ENCODE measurements at regions not wholly inside any gene's neighbourhood (a gene's known extent, or its start where the extent isn't known, plus 50 kb on each side); places are given as distances from the start of the nearest gene placed in this dataset.

GRCh38 chr11:70877151-70877550, 375.2 kb downstream of the SHANK2 start:
- DNase-seq (ENCODE audit: low read depth in 2 of 3, low spot score in 2 of 3) = no peak

- no peak for DNase-seq (ENCODE audit: low read depth in 2 of 3, low spot score in 2 of 3)
Measured at GRCh38 chr11:70878366-70878765, 374.0 kb downstream of the SHANK2 start.

- DNase-seq (ENCODE audit: low read depth in 2 of 3, low spot score in 2 of 3) = no peak
Measured at GRCh38 chr11:70879601-70880285, 372.6 kb downstream of the SHANK2 start.

- DNase-seq (ENCODE audit: low read depth in 2 of 3, low spot score in 2 of 3) = no peak
Measured at GRCh38 chr11:70880416-70880815, 372.0 kb downstream of the SHANK2 start.

DNA sequence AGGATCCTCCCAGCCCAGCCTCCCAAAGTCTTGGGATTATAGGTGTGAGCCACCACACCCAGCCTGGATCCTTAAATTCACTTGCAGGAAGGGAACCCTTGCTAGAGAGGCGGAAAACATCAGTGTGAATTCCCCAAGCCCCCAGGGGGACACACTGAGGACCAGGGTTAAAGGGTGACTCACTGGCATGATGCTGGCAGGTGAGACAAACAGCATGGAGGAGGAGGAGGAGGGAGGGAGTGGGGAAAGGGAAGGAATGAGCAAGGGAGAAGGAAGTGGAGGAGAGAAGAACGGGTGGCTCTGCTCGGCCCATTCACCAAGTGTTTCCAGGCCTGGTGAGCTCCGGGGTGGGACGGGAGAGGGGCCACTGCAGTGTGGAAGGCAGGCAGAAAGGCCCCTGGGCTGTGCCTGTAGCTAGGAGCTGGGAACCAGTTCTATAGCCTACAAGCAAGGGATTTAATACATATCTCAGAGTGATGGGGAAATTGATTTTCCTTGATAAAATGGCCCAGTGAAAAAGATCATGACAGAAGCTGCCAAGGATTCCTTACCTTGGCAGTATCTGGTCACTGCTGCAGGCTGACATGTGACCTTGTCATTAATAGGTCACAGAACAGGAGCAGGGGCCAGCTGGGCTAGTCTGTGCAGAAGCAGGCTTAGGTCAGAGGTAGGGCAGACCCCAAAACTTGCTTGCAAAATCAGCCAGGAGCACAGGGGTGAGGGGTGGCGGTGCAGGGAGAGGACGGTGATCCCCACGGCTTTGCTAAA, 370.2 kb downstream of the SHANK2 start:
- no peak for DNase-seq (ENCODE audit: low read depth in 2 of 3, low spot score in 2 of 3)

DNA sequence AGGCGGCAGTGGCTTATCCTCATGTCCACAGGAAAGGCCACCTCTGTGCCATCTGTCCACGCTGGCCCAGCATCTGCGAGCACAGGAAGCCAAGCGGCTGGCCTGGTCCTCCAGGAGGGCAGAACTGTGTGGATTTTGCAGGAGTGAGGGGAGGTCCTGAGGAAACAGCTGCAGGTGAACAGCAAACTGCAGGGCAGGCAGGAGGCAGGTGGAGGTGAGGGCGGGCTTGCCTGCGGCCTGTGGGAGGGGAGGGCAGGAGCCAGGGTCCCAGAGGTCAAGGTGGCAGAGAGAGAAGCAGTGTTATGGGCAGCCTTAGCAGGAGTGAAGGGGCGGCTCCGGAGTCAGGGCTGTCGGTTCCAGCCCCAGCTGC, 369.7 kb downstream of the SHANK2 start:
- DNase-seq (ENCODE audit: low read depth in 2 of 3, low spot score in 2 of 3) = no peak

DNA sequence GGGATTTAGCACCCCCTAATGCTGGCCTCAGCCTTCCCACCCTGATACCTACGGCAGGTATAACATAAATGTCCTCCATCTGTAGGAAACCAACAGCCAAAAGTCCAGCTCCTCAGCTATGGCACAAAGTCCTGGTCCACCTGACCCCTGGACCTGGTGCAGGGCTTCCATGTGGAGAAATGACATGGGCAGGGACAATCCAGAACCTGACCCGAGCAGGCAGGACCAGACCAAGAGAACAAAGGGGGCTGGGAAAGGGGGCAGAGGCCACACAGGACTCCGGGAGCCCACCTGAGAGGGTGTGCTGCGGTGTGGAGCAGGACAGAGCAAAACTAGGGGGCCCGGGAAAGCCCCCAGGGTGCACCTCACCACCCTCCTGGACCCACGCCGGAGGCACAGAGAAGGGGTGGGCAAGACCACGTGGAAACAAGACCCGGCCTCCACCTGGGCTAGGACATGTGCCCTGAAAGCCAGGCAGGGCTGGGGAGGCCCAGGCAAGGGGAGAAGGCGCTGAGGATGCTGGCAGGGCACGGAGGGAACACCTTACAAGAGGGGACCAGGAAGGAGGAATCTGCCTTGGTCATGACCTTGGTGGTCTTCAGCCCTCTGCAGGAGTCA, 368.9 kb downstream of the SHANK2 start:
- no peak for DNase-seq (ENCODE audit: low read depth in 2 of 3, low spot score in 2 of 3)

DNA sequence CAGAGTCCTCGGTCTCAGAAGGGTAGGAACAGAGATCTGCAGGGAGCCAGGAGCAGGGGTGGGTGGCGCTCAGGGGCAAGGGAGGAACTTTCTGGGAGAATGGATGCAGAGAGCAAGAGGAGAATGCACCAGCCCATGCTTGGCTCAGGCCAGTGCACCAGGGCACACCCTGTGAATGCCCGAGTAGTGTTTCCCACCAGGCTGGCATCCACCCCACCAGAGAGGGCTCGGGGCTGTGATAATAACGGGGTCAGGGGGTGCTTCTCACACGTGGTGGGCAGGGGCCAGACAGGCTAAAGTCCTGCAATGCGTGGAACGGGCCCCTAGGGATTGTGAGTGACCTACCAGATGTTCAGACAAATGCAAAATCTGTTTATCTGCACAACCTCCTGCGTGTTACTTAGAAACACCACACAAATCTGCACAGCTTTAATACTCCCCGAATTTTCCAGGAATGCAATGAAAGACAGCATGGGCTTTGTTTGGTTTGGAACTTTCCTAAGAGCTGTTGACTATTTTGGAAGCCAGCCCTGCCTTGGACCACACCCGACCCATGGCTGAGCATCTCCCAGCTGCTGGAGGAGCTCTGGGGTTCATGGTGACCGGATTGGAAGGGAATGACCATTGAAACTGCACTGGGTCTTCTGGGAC, 368.3 kb downstream of the SHANK2 start:
- DNase-seq (ENCODE audit: low read depth in 2 of 3, low spot score in 2 of 3) = no peak

DNA sequence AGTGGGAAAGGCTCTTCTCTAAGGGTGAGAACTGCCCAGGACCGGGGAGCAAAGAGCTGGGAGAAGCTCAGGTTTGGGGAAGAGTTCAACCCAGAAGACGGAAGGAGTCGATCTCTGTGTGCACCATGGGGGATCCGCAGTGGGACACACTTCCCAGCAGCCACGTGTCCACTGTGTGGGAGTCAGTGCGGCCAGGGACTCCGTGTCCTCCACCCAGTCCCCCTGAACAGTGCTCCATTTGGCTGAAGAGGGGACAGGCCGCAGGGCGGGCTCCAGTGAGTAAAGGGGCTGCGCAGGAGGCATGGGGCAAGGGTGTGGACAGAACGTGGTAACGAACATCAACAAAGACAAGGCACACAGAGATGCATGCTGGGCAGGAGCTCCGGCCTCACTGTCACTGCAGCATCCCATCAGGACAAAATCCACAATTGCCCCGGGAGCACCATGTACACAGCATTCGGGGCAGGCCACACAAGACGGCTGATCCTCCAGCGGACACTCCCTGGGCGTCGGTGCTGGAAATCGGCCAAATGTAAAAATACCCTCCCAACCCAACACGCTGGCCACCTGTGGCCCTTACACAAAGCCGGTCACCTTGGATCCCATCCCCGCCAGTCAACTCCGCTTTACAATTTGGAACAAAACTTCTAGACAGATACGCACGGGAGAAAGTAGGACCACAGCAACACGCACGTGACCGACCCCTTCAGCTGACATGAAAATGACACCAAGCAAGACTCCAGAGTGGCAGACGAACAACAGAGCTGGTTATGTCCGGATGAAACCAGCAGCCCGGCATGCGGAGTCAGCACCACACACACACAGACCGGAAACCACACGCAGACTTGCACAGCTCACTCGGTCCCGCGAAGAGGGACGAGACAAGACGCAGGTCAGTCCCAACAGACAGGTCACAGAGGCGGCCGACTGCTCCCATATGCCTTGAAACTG, 366.8 kb downstream of the SHANK2 start:
- DNase-seq (ENCODE audit: low read depth in 2 of 3, low spot score in 2 of 3) = no peak

DNA sequence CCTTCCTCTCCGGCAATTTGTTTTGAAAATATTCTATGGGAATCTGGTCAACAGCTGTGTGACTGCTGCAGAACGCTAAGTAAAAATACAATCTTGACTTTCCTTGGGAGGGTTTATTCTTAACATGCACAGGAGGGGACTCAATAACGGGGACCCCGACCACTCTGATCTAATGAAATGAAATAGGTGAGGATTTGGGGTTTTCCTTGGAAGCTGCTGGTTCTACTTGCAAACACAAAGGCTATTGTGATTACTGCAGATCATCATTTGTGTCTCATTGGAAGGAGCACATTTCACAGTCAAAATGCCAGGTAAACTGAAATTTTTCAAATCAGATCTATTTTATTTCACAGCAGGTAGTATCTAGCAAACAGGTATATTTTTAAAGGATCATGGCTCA, 366.1 kb downstream of the SHANK2 start:
- no peak for DNase-seq (ENCODE audit: low read depth in 2 of 3, low spot score in 2 of 3)

DNA sequence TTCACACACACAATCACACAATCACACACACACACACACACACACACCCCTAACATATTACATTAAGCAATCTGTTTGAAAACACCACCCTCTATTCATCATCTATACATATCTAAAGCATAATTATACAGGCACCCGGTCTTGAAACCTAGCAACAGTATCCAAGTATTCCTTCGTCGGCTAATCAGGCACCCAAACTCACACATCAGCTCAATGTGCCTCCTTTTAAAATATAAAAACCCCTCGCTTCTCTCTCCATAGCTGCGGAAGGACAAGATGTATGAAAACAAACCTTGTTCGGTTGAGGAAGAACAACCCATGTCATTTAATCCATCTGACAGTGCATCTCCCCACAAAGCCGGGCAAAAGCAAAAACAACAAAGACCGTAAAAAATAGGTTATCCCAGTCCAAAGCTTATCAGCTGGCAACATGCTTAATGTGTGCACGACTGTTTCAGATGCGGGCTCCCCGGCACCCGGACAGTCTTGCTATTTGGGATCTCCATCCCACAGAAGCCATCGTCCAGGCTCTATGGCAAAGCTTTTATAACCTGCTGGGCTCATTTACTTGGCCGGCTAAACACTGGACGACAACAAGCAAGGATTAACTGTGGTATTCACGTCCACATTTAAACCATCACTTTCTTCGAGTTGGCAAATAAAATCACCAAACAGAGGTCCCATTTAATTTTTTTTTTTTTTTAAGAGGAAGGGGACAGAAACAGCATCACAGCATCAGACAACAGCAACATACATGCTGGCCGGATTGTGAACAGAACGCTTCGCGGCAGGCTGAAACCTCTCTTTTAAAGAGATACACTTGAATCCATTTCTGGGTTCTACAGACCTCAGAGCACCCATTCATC, 365.5 kb downstream of the SHANK2 start:
- DNase-seq (ENCODE audit: low read depth in 2 of 3, low spot score in 2 of 3) = no peak

- no peak for DNase-seq (ENCODE audit: low read depth in 2 of 3, low spot score in 2 of 3)
Measured at GRCh38 chr11:70887542-70887827, 364.9 kb downstream of the SHANK2 start.

DNA sequence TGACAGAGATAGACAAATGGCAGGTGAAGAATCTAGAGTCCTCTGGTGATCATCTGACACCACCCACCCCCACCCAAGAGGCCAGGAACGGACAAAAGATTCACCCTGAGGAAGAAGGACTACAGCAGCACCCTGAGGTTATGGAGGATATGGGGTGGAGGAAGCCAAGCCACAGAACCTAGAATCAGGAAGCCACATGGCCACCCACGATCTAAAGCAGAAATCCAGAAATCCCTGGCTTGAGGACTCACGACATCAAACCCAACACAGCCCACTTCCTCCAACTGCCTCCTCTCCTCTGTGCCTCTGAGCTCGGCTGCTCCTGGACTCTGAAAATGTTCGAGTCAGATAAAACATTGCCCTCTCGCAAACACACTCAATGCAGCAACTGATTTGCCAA, 364.3 kb downstream of the SHANK2 start:
- peak in 1 of 3 donors; percentile 29 for DNase-seq (ENCODE audit: low read depth in 2 of 3, low spot score in 2 of 3)

- DNase-seq (ENCODE audit: low read depth in 2 of 3, low spot score in 2 of 3) = no peak
Measured at GRCh38 chr11:70889411-70889810, 363.0 kb downstream of the SHANK2 start.

- DNase-seq (ENCODE audit: low read depth in 2 of 3, low spot score in 2 of 3) = no peak
Measured at GRCh38 chr11:70891844-70892380, 360.5 kb downstream of the SHANK2 start.

DNA sequence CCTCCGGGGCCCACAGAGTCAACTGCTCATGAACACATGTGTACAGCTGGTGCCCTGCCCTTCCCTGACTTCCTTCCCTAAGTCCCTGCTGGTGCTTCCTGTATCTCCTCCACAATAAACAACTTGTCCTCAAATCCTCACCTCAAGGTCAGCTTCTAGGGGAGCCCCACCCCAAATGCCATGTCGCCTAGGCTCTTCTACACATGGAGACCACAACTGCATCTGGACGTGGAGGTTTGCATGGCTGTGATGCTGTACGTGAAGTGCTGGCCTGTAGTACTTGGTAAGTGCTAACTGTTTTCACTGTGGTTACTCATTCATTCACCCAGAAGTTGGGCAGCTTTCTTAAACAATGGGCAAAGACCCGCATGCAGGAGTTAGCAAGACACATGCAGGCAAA, 359.5 kb downstream of the SHANK2 start:
- no peak for DNase-seq (ENCODE audit: low read depth in 2 of 3, low spot score in 2 of 3)

DNA sequence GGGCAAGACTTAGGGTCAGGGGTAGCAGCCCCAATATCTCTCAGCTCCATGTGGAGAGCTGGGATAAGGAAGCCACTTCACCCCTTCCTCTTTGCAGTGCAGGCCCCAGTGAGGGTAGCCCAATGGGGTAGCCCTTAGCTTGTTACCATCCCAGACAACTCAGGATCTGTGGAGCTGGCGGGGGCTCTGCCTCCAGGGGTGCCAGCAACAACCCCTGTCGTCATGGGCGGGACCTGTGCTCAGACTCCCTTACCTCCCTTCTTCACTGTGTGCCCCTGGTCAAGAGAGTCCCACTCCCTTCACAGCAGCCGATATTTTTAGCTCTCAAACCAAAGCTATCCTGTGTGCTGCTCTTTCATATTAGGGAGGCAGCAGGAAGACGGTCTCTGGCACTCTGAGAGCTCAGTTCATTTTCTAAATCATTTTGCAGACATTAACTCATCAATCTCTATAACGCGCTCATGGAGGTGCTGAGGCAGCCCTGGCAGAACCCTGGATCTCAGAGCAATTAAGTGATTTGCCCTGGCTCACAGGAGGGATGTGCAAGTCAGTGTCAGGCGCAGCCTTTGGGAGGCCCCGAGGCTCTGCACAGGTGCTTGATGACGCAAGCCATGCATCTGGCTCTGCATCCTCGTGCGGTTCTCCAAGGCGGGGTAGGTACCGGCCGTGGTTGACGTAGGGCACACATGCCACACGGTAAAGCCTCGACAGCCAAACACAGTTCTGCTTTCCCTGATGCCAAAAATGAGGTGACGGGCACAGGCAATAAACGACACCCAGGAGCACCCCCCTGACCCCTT, 357.6 kb downstream of the SHANK2 start:
- no peak for DNase-seq (ENCODE audit: low read depth in 2 of 3, low spot score in 2 of 3)

DNA sequence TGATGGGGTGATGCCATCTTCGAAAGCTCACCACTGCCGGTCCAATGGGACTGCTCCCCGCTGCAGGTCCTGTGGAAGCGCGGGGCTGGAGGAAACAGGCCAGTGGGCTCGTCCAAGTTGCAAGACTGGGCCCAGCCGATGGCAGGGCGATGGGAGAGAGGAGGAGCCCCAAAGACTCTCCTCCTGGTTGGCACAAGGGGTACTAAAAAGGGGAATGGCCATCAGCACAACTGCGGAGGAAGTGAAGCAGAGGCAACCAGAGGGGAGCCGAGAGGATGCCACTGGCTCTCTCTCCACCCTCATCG, 357.1 kb downstream of the SHANK2 start:
- no peak for DNase-seq (ENCODE audit: low read depth in 2 of 3, low spot score in 2 of 3)

DNA sequence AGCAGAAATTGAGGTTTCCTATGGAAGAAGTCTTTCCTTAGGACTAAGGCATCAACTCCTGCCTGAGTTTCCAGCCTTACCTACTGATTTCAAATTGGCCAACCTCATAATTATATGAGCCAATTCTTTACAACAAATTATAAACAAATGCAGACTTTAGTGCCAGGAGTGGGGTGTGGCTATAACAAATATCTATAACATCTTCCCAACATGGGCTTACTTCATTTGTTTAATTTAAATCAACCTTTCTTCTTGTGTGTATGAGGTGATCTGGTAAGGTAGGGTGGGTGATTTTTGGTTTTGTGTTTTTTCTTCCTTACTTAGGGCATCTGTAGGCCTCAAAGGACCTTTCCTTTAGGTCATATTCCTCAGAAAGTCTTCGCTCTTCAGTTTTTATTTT, 354.9 kb downstream of the SHANK2 start:
- DNase-seq (ENCODE audit: low read depth in 2 of 3, low spot score in 2 of 3) = no peak

Measured in hematopoietic multipotent progenitor cell (in vitro differentiated cells).